HG02588 (cell line): ENCODE measurements at regions not wholly inside any gene's neighbourhood (a gene's known extent, or its start where the extent isn't known, plus 50 kb on each side); places are given as distances from the start of the nearest gene placed in this dataset.
"Not testable (repeated sequence)": the region's sequence is repeated elsewhere in the genome, so short reads cannot be mapped to it uniquely, and the experiment has no call there.

Experiments used
- ATAC-seq: cut with Tn5 transposase; IDR thresholded peaks from one replicate; pipeline ENCODE4 v1.9.1; 2021; ENCODE audit warnings: mild to moderate bottlenecking, moderate library complexity; ENCODE audit not compliant: unreplicated experiment

- ATAC-seq, result no peak
Observed at GRCh38 chr16:51984395-51984794, 562.5 kb downstream of the TOX3 start.

- ATAC-seq, result no peak
Observed at GRCh38 chr16:51982715-51983680, 563.9 kb downstream of the TOX3 start.

GRCh38 chr16:51981725-51982124, 565.2 kb downstream of the TOX3 start:
- ATAC-seq, result no peak

GRCh38 chr16:51977506-51977905, 569.4 kb downstream of the TOX3 start:
- not testable (repeated sequence) for ATAC-seq

DNA sequence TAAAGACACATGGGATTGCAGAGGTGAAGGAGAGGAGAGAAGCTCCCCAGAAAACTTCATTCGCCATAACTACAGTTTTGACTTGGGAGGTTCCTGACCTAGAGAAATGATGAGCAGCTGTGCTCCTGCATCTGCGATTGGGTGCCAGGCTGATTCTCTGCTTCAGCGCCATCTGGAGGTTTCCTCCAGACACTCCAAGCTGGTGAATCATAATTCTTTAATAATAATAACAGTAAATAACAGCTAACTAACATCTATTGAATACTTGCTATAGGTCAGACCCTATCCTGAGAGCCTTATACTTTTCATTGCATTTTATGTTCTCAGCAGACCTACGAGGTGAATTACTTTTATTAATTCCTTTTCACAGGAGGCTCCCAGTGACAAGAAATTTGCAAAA, 575.8 kb downstream of the TOX3 start:
- ATAC-seq, result no peak

DNA sequence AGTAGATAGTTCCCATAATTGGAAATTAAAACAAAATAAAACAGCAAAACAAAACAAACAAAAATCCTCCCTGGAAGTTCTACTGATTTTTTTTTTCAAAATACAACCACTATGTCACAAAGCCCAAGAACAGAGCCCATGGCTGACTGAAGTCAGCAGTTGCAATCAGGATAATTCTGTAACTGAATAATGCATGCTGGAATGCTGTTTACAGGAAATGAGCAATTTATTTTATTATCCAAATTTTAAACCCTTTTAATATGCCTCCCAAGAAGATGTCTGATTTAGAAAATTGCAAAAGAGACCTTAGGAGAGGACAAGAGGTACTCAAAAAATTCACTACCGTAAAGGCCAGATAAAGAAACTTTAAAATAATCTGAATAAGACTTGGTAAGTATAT, 578.2 kb downstream of the TOX3 start:
- no peak for ATAC-seq

- no peak for ATAC-seq
Observed at GRCh38 chr16:51967646-51968045, 579.3 kb downstream of the TOX3 start.

DNA sequence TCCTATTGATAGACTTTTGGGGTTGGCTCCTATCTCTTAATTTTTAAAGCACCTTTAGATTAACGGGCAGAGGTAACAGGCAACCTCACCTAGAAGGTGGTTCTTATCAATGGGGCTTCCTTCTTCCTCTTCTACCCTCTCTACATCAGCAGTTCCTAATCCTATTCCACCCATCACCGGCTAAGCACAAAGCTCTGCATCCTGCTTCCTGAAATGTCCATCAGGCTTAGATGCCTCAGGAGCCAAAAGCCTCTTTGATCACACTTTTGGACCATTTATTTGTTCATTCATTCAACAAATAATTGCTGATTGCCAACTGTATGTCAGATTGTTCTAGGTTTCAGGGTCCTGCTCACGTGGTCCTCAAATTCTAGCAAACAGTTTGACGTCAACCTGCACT, 586.0 kb downstream of the TOX3 start:
- no peak for ATAC-seq

GRCh38 chr16:51953286-51953985, 593.5 kb downstream of the TOX3 start:
- ATAC-seq, result no peak

- ATAC-seq, result no peak
Observed at GRCh38 chr16:51952500-51952899, 594.4 kb downstream of the TOX3 start.

DNA sequence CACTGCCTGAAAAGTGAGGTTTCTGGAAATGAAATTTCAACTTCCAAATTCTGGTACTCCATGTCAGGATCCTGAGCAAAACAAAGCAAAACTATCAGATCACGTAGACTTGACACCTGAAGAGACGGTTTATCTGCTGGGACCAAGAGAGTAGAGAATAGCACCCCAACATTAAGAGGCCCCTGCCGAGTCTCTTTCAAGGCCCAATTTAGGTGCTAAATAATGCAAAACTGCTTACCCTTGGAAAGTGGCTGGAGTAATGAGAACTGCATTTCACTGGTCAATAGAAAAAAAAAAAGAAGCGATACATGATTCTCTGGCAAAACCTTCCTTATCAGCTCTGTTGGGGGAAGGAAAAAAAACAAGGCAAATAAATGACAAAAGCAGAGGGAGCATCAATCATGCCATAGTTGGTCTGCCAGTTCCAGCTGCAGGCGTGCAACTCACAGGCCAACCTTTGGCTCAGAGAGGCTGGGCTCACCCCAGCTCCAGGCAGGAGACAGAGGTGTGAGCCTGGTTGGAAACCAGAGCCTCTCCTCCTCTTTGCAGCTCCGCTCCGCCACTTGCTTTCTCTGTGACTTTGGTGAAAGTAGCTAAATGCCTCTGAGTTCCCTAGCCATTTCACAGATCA, 595.2 kb downstream of the TOX3 start:
- ATAC-seq, result no peak

DNA sequence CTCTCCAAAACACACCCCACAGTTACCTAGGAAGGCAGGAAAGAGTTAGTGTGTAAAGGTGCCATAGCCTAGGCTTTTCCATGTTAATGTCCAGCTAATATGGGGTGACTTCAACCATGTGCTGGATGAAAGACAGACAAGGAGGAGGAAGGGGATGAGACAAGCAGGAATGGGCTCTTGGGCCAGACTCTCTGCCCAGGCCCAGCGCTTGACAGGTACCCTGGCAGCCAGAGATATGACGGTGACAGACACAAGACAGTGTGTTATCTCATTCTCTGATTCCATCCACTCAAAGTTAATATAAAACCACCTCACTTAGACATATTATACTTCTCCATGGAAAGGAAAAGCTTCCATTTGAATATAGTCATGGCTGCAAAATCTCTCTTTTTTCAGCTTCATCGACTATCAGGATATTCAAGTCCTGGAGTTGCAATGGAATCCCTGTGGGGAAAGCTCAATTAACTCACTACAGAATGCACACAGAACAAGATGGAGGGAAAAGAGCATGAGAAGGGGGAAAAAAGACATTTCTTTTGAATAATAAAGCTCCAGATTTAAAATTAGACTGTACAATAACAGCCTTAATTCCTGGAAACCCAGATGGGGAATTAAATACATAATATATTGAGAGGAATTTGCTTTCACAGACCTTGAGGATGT, 596.7 kb downstream of the TOX3 start:
- no peak for ATAC-seq

DNA sequence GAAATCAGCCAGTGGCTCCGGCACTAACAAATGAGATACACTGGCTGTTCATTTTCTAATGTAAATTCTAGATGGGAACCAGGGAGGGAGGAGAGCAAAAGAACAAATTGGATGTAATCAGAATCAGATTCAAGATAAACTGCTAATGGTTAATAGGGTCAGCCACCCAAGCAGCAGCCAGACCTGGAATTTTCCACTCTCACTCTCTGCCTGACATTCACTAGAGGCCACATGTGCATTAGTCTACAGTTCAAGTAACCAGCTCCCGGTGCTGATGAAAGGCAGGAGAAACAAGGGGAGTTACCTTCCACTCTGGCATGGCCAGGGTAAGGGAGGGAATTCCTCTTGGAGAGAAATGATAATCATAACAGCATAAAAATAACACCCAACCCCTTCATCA, 597.7 kb downstream of the TOX3 start:
- ATAC-seq, result no peak

DNA sequence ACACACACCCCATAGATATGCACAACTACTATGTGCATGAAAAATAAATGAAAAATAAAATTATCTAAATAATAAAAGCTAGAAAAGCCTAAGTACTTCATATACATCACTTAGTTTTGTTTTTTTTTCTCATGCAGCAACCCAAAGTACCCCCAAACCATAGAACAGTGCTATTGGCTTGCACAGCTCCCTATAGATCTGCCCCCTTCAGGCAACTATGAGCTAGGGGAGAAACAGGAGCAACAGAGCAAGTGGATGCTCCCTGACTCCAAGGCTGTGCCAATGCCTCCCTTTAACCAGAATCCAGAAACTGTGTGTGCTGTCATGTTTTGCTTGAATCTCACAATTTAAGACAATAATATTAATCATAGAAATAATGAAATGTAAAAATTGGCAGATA, 605.5 kb downstream of the TOX3 start:
- ATAC-seq, result no peak

DNA sequence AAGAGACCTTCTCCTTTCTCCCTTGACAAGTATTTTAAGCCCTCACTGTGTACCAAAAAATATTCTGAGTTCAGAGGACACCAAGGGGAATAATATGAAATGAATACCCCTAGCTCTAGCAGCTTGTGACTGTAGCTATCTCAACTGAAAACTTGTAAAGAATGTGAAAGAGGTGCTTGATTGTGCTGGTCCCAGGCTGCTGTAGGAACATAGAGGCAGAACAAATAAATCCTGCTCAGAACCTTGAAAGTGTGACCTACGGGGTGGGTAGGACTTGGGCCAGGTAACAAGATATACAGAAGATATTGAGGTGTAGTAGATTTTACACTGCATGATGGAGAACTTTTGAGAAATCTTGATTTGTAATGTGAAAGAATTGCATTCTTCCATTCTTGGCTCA, 606.8 kb downstream of the TOX3 start:
- no peak for ATAC-seq

GRCh38 chr16:51939378-51939871, 607.5 kb downstream of the TOX3 start:
- ATAC-seq, result no peak

GRCh38 chr16:51938861-51939260, 608.1 kb downstream of the TOX3 start:
- no peak for ATAC-seq

DNA sequence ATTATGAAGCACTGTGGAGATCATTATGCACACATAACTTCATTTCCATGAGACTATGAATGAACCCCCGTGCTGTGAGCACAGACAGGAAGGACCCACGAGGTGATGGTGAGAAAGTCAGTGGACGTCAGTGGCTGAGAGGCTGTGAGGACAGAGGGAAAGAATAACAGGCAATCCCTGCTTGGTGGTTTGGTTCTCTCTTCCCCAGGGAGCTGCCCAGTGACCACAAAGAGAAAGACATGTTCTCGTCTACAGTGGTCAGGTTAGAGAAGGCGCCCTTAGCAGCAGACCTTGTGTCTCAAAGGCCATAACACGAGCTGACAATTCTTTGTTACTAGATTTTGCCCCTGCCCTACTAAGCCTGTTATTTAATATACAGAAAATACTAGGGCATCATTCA, 609.2 kb downstream of the TOX3 start:
- no peak for ATAC-seq

DNA sequence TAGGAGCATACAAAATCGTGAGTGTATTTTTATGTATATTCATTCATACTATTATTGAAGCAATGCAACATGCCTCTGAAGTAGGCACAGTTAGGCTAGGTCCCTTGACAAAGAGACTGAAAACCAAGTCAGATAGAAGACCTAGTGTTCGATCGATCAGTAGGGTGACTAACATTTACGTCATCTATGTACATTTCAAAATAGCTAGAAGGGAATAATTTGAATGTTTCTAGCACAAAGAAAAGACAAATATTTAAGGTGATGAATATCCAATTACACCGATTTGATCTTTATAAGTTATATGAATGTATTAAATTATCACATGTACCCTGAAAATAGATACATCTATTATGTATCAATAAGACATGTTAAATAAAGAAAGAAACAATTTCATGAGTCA, 610.1 kb downstream of the TOX3 start:
- ATAC-seq, result no peak

GRCh38 chr16:51932317-51932716, 614.6 kb downstream of the TOX3 start:
- ATAC-seq, result no peak

- ATAC-seq, result no peak
Observed at GRCh38 chr16:51931653-51932052, 615.3 kb downstream of the TOX3 start.
